HG03280 (cell line): ENCODE measurements at regions not wholly inside any gene's neighbourhood (a gene's known extent, or its start where the extent isn't known, plus 50 kb on each side); places are given as distances from the start of the nearest gene placed in this dataset.
"Not testable (repeated sequence)": the region's sequence is repeated elsewhere in the genome, so short reads cannot be mapped to it uniquely, and the experiment has no call there.

Experiments used
- ATAC-seq: cut with Tn5 transposase; IDR thresholded peaks from one replicate; pipeline ENCODE4 v1.9.1; 2021; ENCODE audit warnings: mild to moderate bottlenecking, moderate library complexity; ENCODE audit not compliant: unreplicated experiment

DNA sequence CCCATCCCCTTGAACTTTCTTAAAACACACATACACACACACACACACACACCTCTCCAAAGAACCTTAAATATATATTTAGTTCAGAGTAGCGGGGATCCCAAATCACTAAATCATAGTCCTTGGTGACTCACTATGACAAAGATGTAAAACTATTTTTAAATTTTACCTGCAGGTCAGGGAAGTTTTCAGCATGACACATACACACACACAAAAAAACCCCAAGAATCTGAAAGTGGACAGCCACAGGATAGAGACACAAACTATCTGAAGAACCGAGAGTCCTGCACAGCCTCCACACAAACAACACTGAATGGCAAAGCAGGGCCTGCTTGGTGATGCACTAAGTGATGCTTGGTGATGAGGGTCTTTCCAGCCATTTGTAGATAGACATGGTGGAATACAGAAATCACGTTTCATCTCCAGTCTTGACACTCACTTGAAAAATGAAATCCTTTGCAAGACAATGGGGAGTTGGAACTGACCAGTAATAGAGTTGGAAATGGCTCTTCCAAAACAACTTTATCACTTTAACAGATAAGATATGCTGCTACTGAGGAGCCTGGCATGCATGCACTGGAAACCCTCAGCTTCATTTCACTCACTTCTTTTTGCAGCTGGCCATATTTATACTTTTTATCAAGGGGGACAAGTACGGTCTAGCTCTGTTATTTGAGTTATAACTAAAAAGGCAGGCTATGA is 307.3 kb downstream of the RAPGEF2 start:
- no peak for ATAC-seq

DNA sequence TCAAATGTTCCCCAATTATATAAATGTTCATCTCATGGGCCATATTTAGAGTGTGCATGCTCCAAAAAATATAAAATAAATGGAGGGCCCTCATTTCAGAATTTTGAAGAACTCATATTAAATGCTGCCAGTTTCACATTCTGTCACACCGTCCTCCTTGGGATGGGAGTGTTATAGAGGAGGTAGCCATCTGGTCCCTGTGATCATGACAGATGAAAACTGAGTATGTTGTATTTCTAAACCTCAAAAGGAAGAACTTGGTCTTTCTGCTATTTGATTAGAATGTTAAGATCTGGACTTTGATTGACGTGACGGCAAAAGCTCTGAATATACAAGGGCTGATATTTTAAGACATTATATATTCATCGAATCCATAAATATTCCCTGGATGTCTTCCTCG is 308.0 kb downstream of the RAPGEF2 start:
- no peak for ATAC-seq

DNA sequence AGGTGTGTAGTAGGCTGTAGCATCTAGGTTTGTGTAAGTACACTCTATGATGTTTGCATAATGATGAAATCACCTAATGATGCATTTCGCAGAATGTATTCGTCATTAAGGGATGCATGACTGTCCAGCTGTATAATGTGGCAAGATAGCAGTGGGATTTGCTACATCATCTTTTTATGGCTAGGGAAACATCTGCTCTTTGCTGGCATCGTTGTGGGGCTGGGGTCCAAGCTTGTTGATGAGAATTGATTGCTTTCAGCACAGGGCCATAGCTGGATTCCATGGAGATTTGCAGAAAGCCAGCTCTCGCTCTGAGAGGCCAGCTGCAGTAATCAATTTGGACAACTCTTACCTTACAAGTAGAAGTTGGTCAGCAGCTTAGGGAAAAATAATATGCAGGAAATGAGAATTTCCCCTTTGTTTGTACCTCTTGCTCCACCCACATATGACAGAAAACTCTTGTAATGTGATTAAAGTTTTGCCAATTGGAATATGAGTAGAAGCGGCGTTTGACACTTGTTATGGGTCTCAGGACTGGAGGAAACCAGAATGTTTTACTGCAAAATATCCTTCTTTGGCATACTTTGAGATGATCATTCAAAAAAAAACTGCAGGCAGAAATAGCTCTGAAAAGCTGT is 310.5 kb downstream of the RAPGEF2 start:
- no peak for ATAC-seq

DNA sequence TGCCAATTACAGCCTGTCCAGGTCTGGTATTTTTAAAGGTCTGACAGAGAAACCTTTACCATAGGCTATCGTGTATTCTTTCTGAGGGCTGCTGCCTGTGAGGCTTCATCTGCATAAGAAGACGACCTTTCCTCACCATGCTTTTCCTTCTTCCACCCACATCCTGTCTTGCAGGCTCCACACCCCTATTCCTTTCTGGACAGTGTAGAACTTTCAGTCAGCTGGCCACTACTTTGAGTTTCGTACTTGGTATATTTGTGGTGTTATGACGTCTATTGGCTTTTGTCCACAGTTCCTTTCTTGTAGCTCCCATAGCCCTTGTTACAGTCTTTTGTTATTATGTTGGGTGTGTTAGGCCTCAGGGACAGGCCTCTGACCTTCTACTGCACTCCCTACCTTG is 311.4 kb downstream of the RAPGEF2 start:
- no peak for ATAC-seq

- no peak for ATAC-seq
Observed at GRCh38 chr4:159416073-159416472, 313.2 kb downstream of the RAPGEF2 start.

- no peak for ATAC-seq
Observed at GRCh38 chr4:159416996-159417395, 314.1 kb downstream of the RAPGEF2 start.

DNA sequence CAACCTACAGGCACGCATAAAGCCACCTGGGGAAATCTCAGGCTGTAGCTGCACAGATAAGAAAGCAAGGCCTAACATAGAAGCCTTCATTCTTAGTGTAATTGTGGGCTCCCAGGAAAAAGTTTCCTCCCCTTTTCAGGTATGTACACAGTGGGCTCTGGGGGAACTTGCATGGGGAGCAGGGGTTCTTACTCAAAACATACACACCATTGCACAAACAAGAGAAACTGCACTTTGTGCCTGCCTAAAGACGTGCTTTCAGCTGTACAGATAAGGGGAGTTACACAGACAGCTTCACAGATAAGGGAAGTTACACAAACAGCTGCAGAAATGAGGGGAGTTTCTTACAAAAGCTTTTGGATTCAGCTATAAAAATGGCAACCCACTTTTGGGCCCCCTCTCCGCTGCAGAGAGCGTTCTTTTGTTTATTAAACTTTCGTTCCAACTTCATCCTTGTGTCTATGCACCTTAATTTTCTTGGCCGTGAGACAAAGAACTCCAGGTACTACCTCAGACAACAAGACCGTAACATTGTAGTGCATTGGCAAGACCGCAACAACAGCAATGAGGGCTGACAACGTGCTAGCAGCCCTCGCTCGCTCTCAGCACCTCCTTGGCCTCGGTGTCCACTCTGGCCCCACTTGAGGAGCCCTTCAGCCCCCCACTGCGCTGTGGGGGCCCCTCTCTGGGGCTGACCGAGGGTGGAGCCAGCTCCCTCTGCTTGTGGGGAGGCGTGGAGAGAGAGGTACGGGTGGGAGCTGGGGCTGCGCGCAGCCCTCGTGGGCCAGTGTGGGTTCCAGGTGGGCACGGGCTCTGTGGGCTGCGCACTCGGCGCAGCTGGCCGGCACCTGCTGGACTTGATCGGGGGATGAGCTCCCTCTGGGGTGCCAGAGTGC is 317.5 kb downstream of the RAPGEF2 start:
- no peak for ATAC-seq

DNA sequence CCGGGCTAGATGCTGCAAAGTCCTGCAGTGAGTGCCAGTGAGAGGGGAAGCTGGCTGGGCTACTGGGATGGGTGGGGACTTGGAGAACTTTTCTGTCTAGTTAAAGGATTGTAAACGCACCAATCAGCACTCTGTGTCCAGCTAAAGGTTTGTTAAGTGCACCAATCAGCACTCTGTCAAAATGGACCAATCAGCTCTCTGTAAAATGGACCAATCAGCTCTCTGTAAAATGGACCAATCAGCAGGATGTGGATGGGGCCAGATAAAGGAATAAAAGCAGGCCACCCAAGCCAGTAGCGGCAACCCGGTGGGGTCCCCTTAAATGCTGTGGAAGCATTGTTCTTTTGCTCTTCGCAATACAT is 318.2 kb downstream of the RAPGEF2 start:
- ATAC-seq: not testable (repeated sequence)

DNA sequence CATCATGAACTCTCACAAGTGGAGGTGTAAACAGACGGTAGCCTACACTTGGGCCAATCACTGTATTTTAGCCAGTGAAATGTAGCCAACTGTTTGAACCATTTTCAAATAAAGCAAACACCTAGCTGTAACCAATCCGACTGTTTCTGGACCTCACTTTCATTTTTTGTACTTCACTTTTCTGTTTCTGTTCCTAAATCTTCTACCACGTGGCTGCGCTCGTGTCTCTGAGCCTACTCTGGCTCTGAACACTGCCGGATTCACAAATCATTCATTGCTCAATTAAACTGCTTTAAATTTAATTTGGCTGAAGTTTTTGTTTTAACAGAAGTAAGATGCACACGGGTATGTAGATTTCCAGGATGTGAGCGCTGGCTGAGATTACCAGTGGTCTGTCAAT is 319.1 kb downstream of the RAPGEF2 start:
- ATAC-seq: no peak

DNA sequence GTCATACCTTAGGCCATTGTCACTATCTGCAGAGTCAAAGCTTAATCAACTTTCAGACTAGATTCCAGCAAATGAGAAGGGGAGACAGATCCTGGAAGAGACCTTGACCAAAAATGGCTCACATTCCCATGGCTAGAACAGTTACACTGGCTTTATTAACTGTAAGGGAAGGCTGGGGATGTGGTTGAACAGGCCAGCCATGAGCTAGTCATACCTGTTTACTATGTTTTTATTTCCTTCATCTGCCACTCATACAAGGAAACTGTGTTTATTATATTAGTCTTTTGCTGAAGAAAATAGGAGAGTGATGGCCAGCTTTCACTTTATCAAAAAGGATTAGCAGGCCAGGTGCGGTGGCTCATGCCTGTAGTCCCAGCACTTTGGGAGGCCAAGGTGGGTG is 319.7 kb downstream of the RAPGEF2 start:
- no peak for ATAC-seq

DNA sequence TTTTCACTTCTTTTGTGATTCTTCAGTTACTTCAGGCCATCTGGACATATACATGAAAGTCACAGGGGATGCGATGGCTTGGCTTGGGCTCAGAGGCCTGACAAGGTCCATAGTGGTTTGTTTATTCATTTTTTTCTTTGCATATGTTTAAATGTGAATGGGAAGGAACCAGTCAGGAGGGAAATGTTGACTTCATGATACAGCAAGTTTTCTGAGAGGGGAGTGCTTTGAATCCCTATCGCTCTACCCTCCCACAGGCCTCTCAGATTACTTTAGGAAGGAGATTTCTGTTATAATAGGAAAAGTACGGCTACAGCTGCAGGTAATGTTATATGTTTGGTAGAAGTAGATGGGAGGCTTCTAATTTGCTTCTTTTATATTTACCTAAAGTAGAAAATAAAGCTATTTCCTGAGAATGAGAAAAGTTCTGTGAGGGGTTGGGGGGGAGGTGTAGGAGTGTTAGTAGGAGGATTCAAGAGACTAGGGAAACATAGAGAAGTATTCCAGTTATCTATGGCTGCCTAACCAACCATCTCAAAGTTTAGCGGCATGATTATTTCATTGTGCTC is 322.9 kb downstream of the RAPGEF2 start:
- ATAC-seq: no peak

- no peak for ATAC-seq
Observed at GRCh38 chr4:159428293-159428692, 325.4 kb downstream of the RAPGEF2 start.

GRCh38 chr4:159428975-159429692 is 326.3 kb downstream of the RAPGEF2 start:
- no peak for ATAC-seq

DNA sequence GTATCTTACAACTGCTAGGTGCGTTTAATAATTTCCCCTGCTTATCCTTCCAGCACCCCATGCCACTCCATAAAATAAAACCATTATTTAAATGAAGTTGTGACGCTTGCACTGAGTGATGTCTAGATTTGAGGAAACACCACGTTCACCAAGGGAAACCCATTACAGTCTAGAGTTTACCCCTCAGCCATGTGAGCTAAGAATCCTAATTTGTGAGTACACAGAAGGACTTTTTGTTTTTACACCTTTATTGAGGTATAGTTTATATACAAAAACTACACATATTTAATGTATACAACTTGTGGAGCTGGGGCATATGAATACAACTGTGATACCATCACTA is 326.8 kb downstream of the RAPGEF2 start:
- ATAC-seq: no peak

DNA sequence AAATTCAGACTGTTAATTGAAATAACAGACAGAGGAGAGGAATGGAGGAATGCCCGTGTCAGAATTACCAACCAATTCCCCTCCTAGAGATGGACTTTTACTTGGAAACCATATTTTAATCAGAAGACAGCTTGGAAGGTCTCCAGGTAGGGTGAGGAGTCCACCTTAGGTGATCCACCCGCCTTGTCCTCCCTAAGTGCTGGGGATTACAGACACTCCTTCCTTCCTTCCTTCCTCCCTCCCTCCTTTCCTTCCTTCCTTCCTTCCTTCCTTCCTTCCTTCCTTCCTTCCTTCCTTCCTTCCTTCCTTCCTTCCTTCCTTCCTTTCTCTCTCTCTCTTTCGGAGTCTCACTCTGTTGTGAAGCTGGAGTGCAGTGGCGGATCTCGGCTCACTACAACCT is 328.0 kb downstream of the RAPGEF2 start:
- no peak for ATAC-seq

DNA sequence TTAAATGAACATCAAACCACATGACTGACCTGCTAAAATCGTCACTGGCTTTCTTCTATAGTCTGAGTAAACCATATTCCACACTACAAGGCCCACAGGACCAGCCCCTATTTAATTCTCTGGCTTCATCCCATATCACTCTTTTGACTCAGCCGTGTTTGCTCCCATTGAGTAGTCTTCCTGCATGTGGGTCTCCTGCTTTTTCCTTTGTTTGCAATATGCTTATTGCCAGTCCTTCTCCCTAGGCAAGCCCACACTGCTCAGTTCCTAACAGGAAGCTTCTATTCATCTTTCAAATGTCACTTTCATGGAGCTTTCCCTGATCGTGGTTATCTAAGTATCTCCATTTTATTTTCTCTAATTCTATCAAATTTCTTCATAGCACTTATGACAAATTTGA is 329.6 kb downstream of the RAPGEF2 start:
- ATAC-seq: no peak

- no peak for ATAC-seq
Observed at GRCh38 chr4:159433337-159433736, 330.5 kb downstream of the RAPGEF2 start.

- no peak for ATAC-seq
Observed at GRCh38 chr4:159434114-159434870, 331.4 kb downstream of the RAPGEF2 start.

- ATAC-seq: no peak
Observed at GRCh38 chr4:159434871-159435241, 332.0 kb downstream of the RAPGEF2 start.

- ATAC-seq: no peak
Observed at GRCh38 chr4:159435561-159436023, 332.7 kb downstream of the RAPGEF2 start.
